Activated naive CD4-positive, alpha-beta T cell treated with anti-CD3 and anti-CD28 coated beads, Interleukin-2, amount 50 U/mL, for 72 hours (primary cell): ENCODE measurements at regions not wholly inside any gene's neighbourhood (a gene's known extent, or its start where the extent isn't known, plus 50 kb on each side); places are given as distances from the start of the nearest gene placed in this dataset.
"Not testable (repeated sequence)": the region's sequence is repeated elsewhere in the genome, so short reads cannot be mapped to it uniquely, and the experiment has no call there.

ENCODE experiments used
- ATAC-seq, 2 donors: fragments of 150-1000 bp; cut with Tn5 transposase; 2 replicates each; pipeline ENCODE4 v1.10.0; 2021; ENCODE audit warnings: mild to moderate bottlenecking in 2 of 2, moderate library complexity in 2 of 2
- DNase-seq, 2 donors: peaks; one replicate each; pipeline ENCODE4 v3.0.0; 2021 to 2022; ENCODE audit warnings: low spot score in 2 of 2
- H3K27ac Mint-ChIP-seq, 2 donors: one replicate each; pipeline ENCODE4 v1.8.0; 2022; ENCODE audit warnings: mild to moderate bottlenecking in 2 of 2, mixed read lengths in 2 of 2
- H3K36me3 Mint-ChIP-seq, 2 donors: one replicate each; pipeline ENCODE4 v1.8.0; 2022; ENCODE audit warnings: mixed read lengths in 2 of 2
- H3K9me3 Mint-ChIP-seq, 2 donors: one replicate each; pipeline ENCODE4 v1.8.0; 2022; ENCODE audit warnings: mixed read lengths in 2 of 2

- peaks cover 0 to 11% of the 10 kb centered on the region in 2 donors for H3K36me3 Mint-ChIP-seq
- H3K9me3 Mint-ChIP-seq, result no peaks in the 10 kb centered on the region
- ATAC-seq (no peak), DNase-seq (no peak)
- no peak overlapping the region for H3K27ac Mint-ChIP-seq
Measured at GRCh38 chrX:76509775-76510174, 82.3 kb downstream of the MAGEE1 start.

GRCh38 chrX:76517544-76517943 is 90.0 kb downstream of the MAGEE1 start:
- H3K9me3 Mint-ChIP-seq, result peaks cover 7 to 8% of the 10 kb centered on the region in 2 donors
- no peak overlapping the region for H3K27ac Mint-ChIP-seq
- ATAC-seq (no peak), DNase-seq (no peak)
- peaks cover 0 to 4% of the 10 kb centered on the region in 2 donors for H3K36me3 Mint-ChIP-seq

GRCh38 chrX:76520273-76521054 is 93.0 kb downstream of the MAGEE1 start:
- Mint-ChIP-seq H3K36me3 (peaks cover 4 to 14% of the 10 kb centered on the region in 2 donors), H3K9me3 (peaks cover 13 to 20% of the 10 kb centered on the region in 2 donors), H3K27ac (no peak overlapping the region)
- DNase-seq, result no peak
- no peak for ATAC-seq

GRCh38 chrX:76535675-76536074 is 108.2 kb downstream of the MAGEE1 start:
- not testable (repeated sequence) for ATAC-seq, H3K27ac Mint-ChIP-seq, DNase-seq
- Mint-ChIP-seq H3K36me3 (peaks cover 0 to 11% of the 10 kb centered on the region in 2 donors), H3K9me3 (peaks cover 3 to 14% of the 10 kb centered on the region in 2 donors)

GRCh38 chrX:76538860-76539259 is 111.3 kb downstream of the MAGEE1 start:
- Mint-ChIP-seq H3K36me3 (no peaks in the 10 kb centered on the region), H3K27ac (no peak overlapping the region), H3K9me3 (peaks cover 7 to 8% of the 10 kb centered on the region in 2 donors)
- DNase-seq, result no peak
- ATAC-seq, result no peak

- DNase-seq, ATAC-seq, H3K27ac Mint-ChIP-seq: not testable (repeated sequence)
- peaks cover 28 to 34% of the 10 kb centered on the region in 2 donors for H3K9me3 Mint-ChIP-seq
- peaks cover 0 to 19% of the 10 kb centered on the region in 2 donors for H3K36me3 Mint-ChIP-seq
Measured at GRCh38 chrX:76543381-76543780, 115.9 kb downstream of the MAGEE1 start.

GRCh38 chrX:76550016-76550415 is 122.5 kb downstream of the MAGEE1 start:
- Mint-ChIP-seq H3K9me3 (peaks cover 22 to 24% of the 10 kb centered on the region in 2 donors), H3K36me3 (peaks cover 0 to 19% of the 10 kb centered on the region in 2 donors), H3K27ac (no peak overlapping the region)
- no peak for DNase-seq
- no peak for ATAC-seq

- Mint-ChIP-seq H3K9me3 (peaks cover 0 to 8% of the 10 kb centered on the region in 2 donors), H3K27ac (no peak overlapping the region), H3K36me3 (peaks cover 0 to 13% of the 10 kb centered on the region in 2 donors)
- ATAC-seq (no peak), DNase-seq (no peak)
Measured at GRCh38 chrX:76555269-76555668, 127.8 kb downstream of the MAGEE1 start.

GRCh38 chrX:76555816-76556215 is 128.3 kb downstream of the MAGEE1 start:
- peaks cover 0 to 19% of the 10 kb centered on the region in 2 donors for H3K36me3 Mint-ChIP-seq
- DNase-seq, result peak in 1 of 2 donors; percentile 6
- ATAC-seq, result no peak
- no peak overlapping the region for H3K27ac Mint-ChIP-seq
- H3K9me3 Mint-ChIP-seq, result peaks cover 5 to 11% of the 10 kb centered on the region in 2 donors

GRCh38 chrX:76564842-76565241 is 137.3 kb downstream of the MAGEE1 start:
- not testable (repeated sequence) for DNase-seq, ATAC-seq, H3K27ac Mint-ChIP-seq
- peaks cover 0 to 23% of the 10 kb centered on the region in 2 donors for H3K36me3 Mint-ChIP-seq
- peaks cover 20 to 25% of the 10 kb centered on the region in 2 donors for H3K9me3 Mint-ChIP-seq

- DNase-seq, result no peak
- Mint-ChIP-seq H3K9me3 (peaks cover 19 to 24% of the 10 kb centered on the region in 2 donors), H3K36me3 (peaks cover 0 to 16% of the 10 kb centered on the region in 2 donors), H3K27ac (no peak overlapping the region)
- no peak for ATAC-seq
Measured at GRCh38 chrX:76605390-76605789, 177.9 kb downstream of the MAGEE1 start.

- Mint-ChIP-seq H3K36me3 (peaks cover 6 to 17% of the 10 kb centered on the region in 2 donors), H3K27ac (no peak overlapping the region), H3K9me3 (peaks cover 20 to 24% of the 10 kb centered on the region in 2 donors)
- DNase-seq, result no peak
- no peak for ATAC-seq
Measured at GRCh38 chrX:76617020-76617419, 189.5 kb downstream of the MAGEE1 start.

- no peaks in the 10 kb centered on the region for H3K36me3 Mint-ChIP-seq
- DNase-seq (no peak), ATAC-seq (no peak)
- no peak overlapping the region for H3K27ac Mint-ChIP-seq
- peaks cover 12 to 14% of the 10 kb centered on the region in 2 donors for H3K9me3 Mint-ChIP-seq
Measured at GRCh38 chrX:76643590-76643989, 216.1 kb downstream of the MAGEE1 start.

GRCh38 chrX:76651369-76651768 is 223.9 kb downstream of the MAGEE1 start:
- H3K9me3 Mint-ChIP-seq, DNase-seq, ATAC-seq, H3K27ac Mint-ChIP-seq, H3K36me3 Mint-ChIP-seq: not testable (repeated sequence)

GRCh38 chrX:76657499-76657898 is 230.0 kb downstream of the MAGEE1 start:
- Mint-ChIP-seq H3K36me3 (no peaks in the 10 kb centered on the region), H3K27ac (no peak overlapping the region), H3K9me3 (no peaks in the 10 kb centered on the region)
- ATAC-seq, result peak in 1 of 2 donors; percentile 67
- no peak for DNase-seq
